Esophagus squamous epithelium (tissue), 4 donors: ENCODE measurements at regions not wholly inside any gene's neighbourhood (a gene's known extent, or its start where the extent isn't known, plus 50 kb on each side); places are given as distances from the start of the nearest gene placed in this dataset.
"Not testable (repeated sequence)": the region's sequence is repeated elsewhere in the genome, so short reads cannot be mapped to it uniquely, and the experiment has no call there.

Experiments used
- CTCF ChIP-seq, 6 experiments: fragments of 450-650 bp in 4 of 6; fragments of 200-600 bp in 2 of 6; sonication (generic) in 2 of 6; IDR thresholded peaks; one replicate each; pipeline ENCODE4 v1.5.1; 2016 to 2019; ENCODE audit warnings: antibody characterized with exemption in 6 of 6, mild to moderate bottlenecking in 4 of 6, moderate library complexity in 4 of 6
- POLR2A ChIP-seq, 4 donors: fragments of 450-650 bp; IDR thresholded peaks; one replicate each; pipeline ENCODE4 v1.6.1; 2017; ENCODE audit warnings: antibody characterized with exemption in 4 of 4, mild to moderate bottlenecking in 4 of 4, moderate library complexity in 3 of 4

- TF ChIP-seq CTCF, POLR2A (IDR thresholded peaks at IDR 0.05): not testable (repeated sequence)
Observed at GRCh38 chr16:70062947-70063346, 51.2 kb upstream of the PDPR start.
